PC-9 (cell line): ENCODE measurements at regions not wholly inside any gene's neighbourhood (a gene's known extent, or its start where the extent isn't known, plus 50 kb on each side); places are given as distances from the start of the nearest gene placed in this dataset.

Source experiments
- EZH2 ChIP-seq: fragments of 200-600 bp; sonication (generic); IDR thresholded peaks from 2 replicates; pipeline ENCODE4 v1.8.0; 2017; ENCODE audit warnings: antibody characterized with exemption, low read depth
- TF ChIP-seq, protein P1 (sequence below): fragments of 200-600 bp; sonication (generic); conservative IDR thresholded peaks from 2 replicates; pipeline ENCODE4 v1.6.1; 2017; ENCODE audit warnings: mixed run types, antibody characterized with exemption, mild to moderate bottlenecking, moderate library complexity

GRCh38 chr2:160737247-160737646 lies 243.6 kb upstream of the RBMS1 start:
- TF ChIP-seq, protein P1, sequence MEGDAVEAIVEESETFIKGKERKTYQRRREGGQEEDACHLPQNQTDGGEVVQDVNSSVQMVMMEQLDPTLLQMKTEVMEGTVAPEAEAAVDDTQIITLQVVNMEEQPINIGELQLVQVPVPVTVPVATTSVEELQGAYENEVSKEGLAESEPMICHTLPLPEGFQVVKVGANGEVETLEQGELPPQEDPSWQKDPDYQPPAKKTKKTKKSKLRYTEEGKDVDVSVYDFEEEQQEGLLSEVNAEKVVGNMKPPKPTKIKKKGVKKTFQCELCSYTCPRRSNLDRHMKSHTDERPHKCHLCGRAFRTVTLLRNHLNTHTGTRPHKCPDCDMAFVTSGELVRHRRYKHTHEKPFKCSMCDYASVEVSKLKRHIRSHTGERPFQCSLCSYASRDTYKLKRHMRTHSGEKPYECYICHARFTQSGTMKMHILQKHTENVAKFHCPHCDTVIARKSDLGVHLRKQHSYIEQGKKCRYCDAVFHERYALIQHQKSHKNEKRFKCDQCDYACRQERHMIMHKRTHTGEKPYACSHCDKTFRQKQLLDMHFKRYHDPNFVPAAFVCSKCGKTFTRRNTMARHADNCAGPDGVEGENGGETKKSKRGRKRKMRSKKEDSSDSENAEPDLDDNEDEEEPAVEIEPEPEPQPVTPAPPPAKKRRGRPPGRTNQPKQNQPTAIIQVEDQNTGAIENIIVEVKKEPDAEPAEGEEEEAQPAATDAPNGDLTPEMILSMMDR, result no peak
- no peak for TF ChIP-seq EZH2
